Psoas muscle (tissue), 7 donors: ENCODE measurements at regions not wholly inside any gene's neighbourhood (a gene's known extent, or its start where the extent isn't known, plus 50 kb on each side); places are given as distances from the start of the nearest gene placed in this dataset.
A peak's percentile ranks its signal among the peaks of the same experiment; 100 is the strongest.

Source experiments
- ATAC-seq, 4 donors: fragments of 200-7000 bp; cut with Tn5 transposase; one replicate each; pipeline ENCODE4 v1.9.1; 2020; ENCODE audit warnings: moderate library complexity in 3 of 4, mild to moderate bottlenecking in 2 of 4
- DNase-seq, 2 donors: peaks; one replicate each; pipeline ENCODE4 v3.0.0-alpha.2; 2020
- H3K27ac ChIP-seq: fragments of 200-600 bp; one replicate; pipeline ENCODE4 v1.8.0; 2022
- H3K27me3 ChIP-seq, 3 donors: fragments of 200-600 bp in 1 of 3; one replicate each; pipeline versions ENCODE4 v1.6.1 to v1.8.0; 2013 to 2022; ENCODE audit warnings: low read length in 2 of 3, mild to moderate bottlenecking in 2 of 3, moderate library complexity in 1 of 3; ENCODE audit not compliant: insufficient read depth in 3 of 3
- H3K36me3 ChIP-seq, 2 donors: fragments of 200-600 bp in 1 of 2; one replicate each; pipeline versions ENCODE4 v1.6.1 to v1.8.0; 2013 to 2022; ENCODE audit warnings: low read depth in 1 of 2, mild to moderate bottlenecking in 1 of 2, moderate library complexity in 1 of 2; ENCODE audit not compliant: insufficient read depth in 1 of 2
- H3K4me1 ChIP-seq: fragments of 200-600 bp; one replicate; pipeline ENCODE4 v1.8.0; 2022
- H3K4me3 ChIP-seq: fragments of 200-600 bp; one replicate; pipeline ENCODE4 v1.8.0; 2022; ENCODE audit warnings: mild to moderate bottlenecking
- H3K9me3 ChIP-seq: fragments of 200-600 bp; one replicate; pipeline ENCODE4 v1.8.0; 2022
- WGBS, 3 donors: extraction: QIAGEN DNeasy Blood & Tissue Kit; methylation state at CpG; one replicate each; pipeline versions ENCODE4 v1.1.6 to v1.1.7; 2013; 5-methylcytosine and 5-hydroxymethylcytosine counted together
- intact Hi-C, 2 donors: fragments of 100-400 bp; cut with DNase I; formaldehyde crosslinking; loops; one replicate each; pipeline versions ENCODE4 v1.11.0 to v1.14.2; 2022
- TF ChIP-seq, protein P1 (sequence below): fragments of 200-600 bp; IDR thresholded peaks from one replicate; pipeline ENCODE4 v1.8.0; 2022; ENCODE audit warnings: antibody characterized with exemption
- donor health status: healthy with polysubstance abuse.
- donor health status: DM: no; HTN: no; CAD: no; lungs with moderate emphysema.
- donor health status: Bipolar disorder and iron deficiency.
- donor health status: healthy.
- donor health status: DM: yes; HTN: yes; CAD: no.
- donor health status: DM: no; HTN: no; CAD: no.
- donor health status: DM: yes; HTN: yes; CAD: no.

DNA sequence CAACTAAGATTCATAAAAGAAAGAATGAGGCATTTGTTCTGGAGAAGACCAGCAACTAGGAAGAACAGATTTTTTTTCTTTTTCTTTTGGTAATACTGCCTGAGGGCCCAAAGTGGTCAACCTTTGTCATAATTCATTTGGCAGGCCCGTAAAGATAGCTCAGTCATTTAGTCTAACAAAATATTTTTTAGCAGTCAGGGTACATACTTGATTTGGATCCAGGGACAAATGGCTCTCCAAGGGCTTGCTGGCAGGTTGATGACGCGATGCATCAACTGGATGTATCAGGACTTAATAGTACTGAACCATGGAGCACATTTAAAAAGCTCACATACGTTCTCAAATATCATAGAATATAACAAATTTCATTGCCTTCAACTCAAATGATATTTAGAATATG is 203.4 kb upstream of the ZNF608 start:
- DNase-seq (no peak), ATAC-seq (peak in 2 of 4 donors; percentile 49 to 53)
- H3K4me3 ChIP-seq, result no peak overlapping the region
- H3K27me3 ChIP-seq, result no peaks in the 10 kb centered on the region
- TF ChIP-seq, protein P1, sequence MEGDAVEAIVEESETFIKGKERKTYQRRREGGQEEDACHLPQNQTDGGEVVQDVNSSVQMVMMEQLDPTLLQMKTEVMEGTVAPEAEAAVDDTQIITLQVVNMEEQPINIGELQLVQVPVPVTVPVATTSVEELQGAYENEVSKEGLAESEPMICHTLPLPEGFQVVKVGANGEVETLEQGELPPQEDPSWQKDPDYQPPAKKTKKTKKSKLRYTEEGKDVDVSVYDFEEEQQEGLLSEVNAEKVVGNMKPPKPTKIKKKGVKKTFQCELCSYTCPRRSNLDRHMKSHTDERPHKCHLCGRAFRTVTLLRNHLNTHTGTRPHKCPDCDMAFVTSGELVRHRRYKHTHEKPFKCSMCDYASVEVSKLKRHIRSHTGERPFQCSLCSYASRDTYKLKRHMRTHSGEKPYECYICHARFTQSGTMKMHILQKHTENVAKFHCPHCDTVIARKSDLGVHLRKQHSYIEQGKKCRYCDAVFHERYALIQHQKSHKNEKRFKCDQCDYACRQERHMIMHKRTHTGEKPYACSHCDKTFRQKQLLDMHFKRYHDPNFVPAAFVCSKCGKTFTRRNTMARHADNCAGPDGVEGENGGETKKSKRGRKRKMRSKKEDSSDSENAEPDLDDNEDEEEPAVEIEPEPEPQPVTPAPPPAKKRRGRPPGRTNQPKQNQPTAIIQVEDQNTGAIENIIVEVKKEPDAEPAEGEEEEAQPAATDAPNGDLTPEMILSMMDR, result no peak
- peaks cover 16% of the 10 kb centered on the region for H3K4me1 ChIP-seq
- no peaks in the 10 kb centered on the region for H3K36me3 ChIP-seq
- 29 to 50% (median 31%) methylated on average over 4 of the region's 4 CpGs for WGBS, 3 donors
- no peak overlapping the region for H3K27ac ChIP-seq
- intact Hi-C loops, result no loop called here
- H3K9me3 ChIP-seq, result no peaks in the 10 kb centered on the region

DNA sequence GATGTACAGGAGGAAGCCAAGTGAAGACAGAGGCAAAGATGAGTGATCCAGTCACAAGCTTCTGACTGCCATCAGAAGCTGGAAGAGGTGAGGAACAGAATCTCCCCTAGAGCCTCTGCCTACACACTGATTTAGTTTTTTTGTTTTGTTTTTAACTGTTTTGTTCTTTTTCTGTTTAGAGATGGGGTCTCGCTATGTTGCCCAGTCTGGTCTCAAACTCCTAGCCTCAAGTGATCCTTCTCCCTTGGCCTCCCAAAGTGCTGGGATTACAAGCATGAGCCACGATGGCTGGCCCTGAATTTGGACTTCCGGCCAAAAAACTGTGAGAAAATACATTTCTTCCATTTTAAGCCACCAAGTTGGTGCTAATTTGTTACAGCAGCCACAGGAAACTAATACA is 204.7 kb upstream of the ZNF608 start:
- ATAC-seq, result no peak
- intact Hi-C loops, result no loop called here
- 92 to 99% (median 94%) methylated on average over 3 of the region's 3 CpGs for WGBS, 3 donors

DNA sequence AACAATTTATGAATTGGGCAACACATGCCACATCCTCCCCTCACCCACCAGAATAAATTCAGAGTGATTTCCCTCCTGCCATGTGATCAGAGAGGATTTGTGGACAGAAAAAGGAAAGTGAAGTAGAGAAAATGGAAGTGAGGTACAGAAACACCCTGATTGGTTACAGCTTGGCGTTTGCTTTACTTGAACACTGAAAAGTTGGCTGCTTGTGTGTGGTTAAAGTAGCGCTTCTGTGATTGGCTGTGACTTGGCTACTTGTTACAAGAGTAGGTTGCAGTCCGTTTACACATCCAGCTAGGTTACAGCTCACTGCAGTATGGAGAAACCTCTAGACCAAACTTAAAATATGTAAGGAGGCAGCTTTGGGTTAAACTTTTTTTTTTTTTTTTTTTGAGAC is 205.2 kb upstream of the ZNF608 start:
- intact Hi-C loops, result no loop called here
- Histone ChIP-seq H3K4me3 (no peak overlapping the region), H3K27me3 (no peaks in the 10 kb centered on the region), H3K36me3 (no peaks in the 10 kb centered on the region), H3K9me3 (no peaks in the 10 kb centered on the region), H3K27ac (no peak overlapping the region), H3K4me1 (peaks cover 16% of the 10 kb centered on the region)
- no peak for DNase-seq
- 77 to 93% (median 91%) methylated on average over 3 of the region's 3 CpGs for WGBS, 3 donors
- TF ChIP-seq, protein P1, result no peak
- ATAC-seq, result no peak

More for the DNA sequence above, 204.7 kb upstream of the ZNF608 start:
- TF ChIP-seq, protein P1, result no peak
- no peak for DNase-seq
- Histone ChIP-seq H3K36me3 (no peaks in the 10 kb centered on the region), H3K4me3 (no peak overlapping the region), H3K4me1 (peaks cover 16% of the 10 kb centered on the region), H3K27ac (no peak overlapping the region), H3K27me3 (no peaks in the 10 kb centered on the region), H3K9me3 (no peaks in the 10 kb centered on the region)

DNA sequence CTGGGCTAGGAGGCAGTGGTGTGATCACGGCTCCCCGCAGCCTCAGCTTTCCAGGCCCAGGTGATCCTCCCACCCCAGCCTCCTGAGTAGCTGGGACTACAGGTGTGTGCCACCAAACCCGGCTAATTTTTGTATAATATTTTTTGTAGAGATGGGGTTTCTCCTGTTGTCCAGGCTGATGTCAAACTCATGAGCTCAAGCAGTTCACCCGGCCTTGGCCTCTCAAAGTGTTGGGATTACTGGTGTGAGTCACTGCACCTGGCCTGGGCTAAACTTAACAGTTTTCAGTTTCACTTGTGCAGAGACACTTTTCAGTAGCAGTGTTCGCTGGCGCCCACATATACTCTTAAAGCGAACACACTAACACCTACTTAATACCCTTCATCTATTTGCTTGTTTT is 205.6 kb upstream of the ZNF608 start:
- ATAC-seq, result peak in 2 of 4 donors; percentile 72 to 90

DNA sequence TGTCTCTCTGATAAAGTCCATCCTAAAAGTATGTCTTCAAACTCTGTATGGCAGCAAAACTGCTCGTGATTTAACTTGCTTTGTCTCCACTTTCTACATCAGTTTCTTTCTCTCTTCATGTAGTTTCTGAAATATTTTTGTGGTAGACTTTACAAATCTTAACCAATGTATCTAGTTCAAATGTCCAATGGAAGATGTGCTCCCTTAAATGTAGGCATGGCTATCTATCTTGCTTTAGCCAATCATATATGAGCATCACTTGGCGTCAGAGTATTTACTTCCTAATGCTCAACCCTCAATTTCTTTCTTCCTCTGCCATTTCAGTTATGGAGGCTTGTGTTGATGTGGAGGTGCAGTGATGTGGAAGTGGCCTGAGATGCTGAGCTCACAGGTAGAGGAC is 206.1 kb upstream of the ZNF608 start:
- Histone ChIP-seq H3K27me3 (no peaks in the 10 kb centered on the region), H3K9me3 (no peaks in the 10 kb centered on the region), H3K4me1 (peaks cover 21% of the 10 kb centered on the region), H3K27ac (no peak overlapping the region), H3K4me3 (no peak overlapping the region), H3K36me3 (no peaks in the 10 kb centered on the region)
- intact Hi-C loops, result no loop called here
- DNase-seq, result no peak
- WGBS, 3 donors, result 86 to 100% (median 95%) methylated on average over 2 of the region's 2 CpGs
- no peak for ATAC-seq
- TF ChIP-seq, protein P1, result no peak

More for the DNA sequence above, 205.6 kb upstream of the ZNF608 start:
- peak in 1 of 2 donors; percentile 60 for DNase-seq
- Histone ChIP-seq H3K4me3 (no peak overlapping the region), H3K27ac (no peak overlapping the region), H3K9me3 (no peaks in the 10 kb centered on the region), H3K4me1 (peaks cover 18% of the 10 kb centered on the region), H3K27me3 (no peaks in the 10 kb centered on the region), H3K36me3 (no peaks in the 10 kb centered on the region)
- intact Hi-C loops, result no loop called here
- TF ChIP-seq, protein P1, result no peak
- WGBS, 3 donors, result 74 to 98% (median 87%) methylated on average over 7 of the region's 7 CpGs
